DND-41 (cell line): ENCODE measurements at regions not wholly inside any gene's neighbourhood (a gene's known extent, or its start where the extent isn't known, plus 50 kb on each side); places are given as distances from the start of the nearest gene placed in this dataset.

Source experiments
- CTCF ChIP-seq: IDR thresholded peaks from 2 replicates; pipeline ENCODE4 v1.5.1; 2012; ENCODE audit warnings: borderline replicate concordance, low read length, moderate library complexity, mild to moderate bottlenecking; ENCODE audit not compliant: poor library complexity, severe bottlenecking; ENCODE audit errors: extremely low read depth
- EZH2 ChIP-seq: IDR thresholded peaks from 3 replicates; pipeline ENCODE4 v1.6.1; 2012; ENCODE audit warnings: borderline replicate concordance, low read depth, mild to moderate bottlenecking, moderate library complexity, low read length, inconsistent platforms; ENCODE audit not compliant: severe bottlenecking

- TF ChIP-seq CTCF = no peak
- no peak for TF ChIP-seq EZH2
Measured at GRCh38 chr4:170672381-170672965, 582.7 kb upstream of the AADAT start.
